Activated T-helper 2 cell treated with anti-CD3 and anti-CD28 coated beads, Interferon-gamma antibody, Interleukin-2, Interleukin-4, amounts not matched to agents 10 μg/mL and 5 μg/mL and 100 μg/mL, durations not matched to agents 14 hours and 24 hours and 36 hours (primary cell): ENCODE measurements at regions not wholly inside any gene's neighbourhood (a gene's known extent, or its start where the extent isn't known, plus 50 kb on each side); places are given as distances from the start of the nearest gene placed in this dataset.

Source experiments
- DNase-seq: peaks from one replicate; pipeline ENCODE4 v3.0.0; 2021; ENCODE audit warnings: low spot score
- H3K27ac Mint-ChIP-seq: one replicate; pipeline ENCODE4 v1.8.0; 2021; ENCODE audit warnings: mixed read lengths
- H3K27me3 Mint-ChIP-seq: one replicate; pipeline ENCODE4 v1.8.0; 2021; ENCODE audit warnings: low read depth, mixed read lengths
- H3K36me3 Mint-ChIP-seq: one replicate; pipeline ENCODE4 v1.8.0; 2021; ENCODE audit warnings: low read depth, mixed read lengths
- H3K4me1 Mint-ChIP-seq: one replicate; pipeline ENCODE4 v1.8.0; 2021; ENCODE audit warnings: low read depth, mixed read lengths
- H3K4me3 Mint-ChIP-seq: one replicate; pipeline ENCODE4 v1.8.0; 2021; ENCODE audit warnings: low read depth, mild to moderate bottlenecking, moderate library complexity, mixed read lengths
- H3K9me3 Mint-ChIP-seq: one replicate; pipeline ENCODE4 v1.8.0; 2021; ENCODE audit warnings: mixed read lengths
- intact Hi-C: fragments of 100-400 bp; cut with micrococcal nuclease; formaldehyde crosslinking; loops from one replicate; pipeline ENCODE4 v1.15.1; 2023

- intact Hi-C loops = no loop called here
- H3K27me3 Mint-ChIP-seq = peaks cover 11% of the 10 kb centered on the region
- H3K4me1 Mint-ChIP-seq = no peaks in the 10 kb centered on the region
- no peaks in the 10 kb centered on the region for H3K9me3 Mint-ChIP-seq
- no peak overlapping the region for H3K4me3 Mint-ChIP-seq
- no peak for DNase-seq
- no peak overlapping the region for H3K27ac Mint-ChIP-seq
- no peaks in the 10 kb centered on the region for H3K36me3 Mint-ChIP-seq
Observed at GRCh38 chr15:39360452-39360851, 220.4 kb upstream of the THBS1 start.

DNA sequence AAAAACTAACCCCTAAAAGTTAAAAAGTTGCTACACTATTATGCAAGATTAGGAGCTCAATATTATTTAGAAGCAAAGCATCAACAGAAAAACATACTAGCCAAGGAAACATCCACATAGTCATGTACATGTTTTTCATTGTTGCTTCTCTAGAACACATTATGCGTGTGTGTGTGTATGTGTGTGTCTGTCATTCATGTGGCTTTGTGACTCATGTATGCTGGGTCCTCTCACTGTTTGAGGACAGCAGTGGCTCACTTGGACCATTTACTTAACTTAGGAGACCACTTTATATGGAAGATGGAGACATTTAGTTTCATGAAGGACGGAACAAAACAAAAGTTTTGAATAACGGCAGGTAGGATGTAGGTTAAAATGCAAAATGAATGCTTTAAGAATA lies 219.4 kb upstream of the THBS1 start:
- no peak overlapping the region for H3K27ac Mint-ChIP-seq
- H3K9me3 Mint-ChIP-seq = no peaks in the 10 kb centered on the region
- no peak overlapping the region for H3K4me3 Mint-ChIP-seq
- peaks cover 11% of the 10 kb centered on the region for H3K27me3 Mint-ChIP-seq
- H3K4me1 Mint-ChIP-seq = no peaks in the 10 kb centered on the region
- no peak for DNase-seq
- H3K36me3 Mint-ChIP-seq = no peaks in the 10 kb centered on the region
- intact Hi-C loops = no loop called here

DNA sequence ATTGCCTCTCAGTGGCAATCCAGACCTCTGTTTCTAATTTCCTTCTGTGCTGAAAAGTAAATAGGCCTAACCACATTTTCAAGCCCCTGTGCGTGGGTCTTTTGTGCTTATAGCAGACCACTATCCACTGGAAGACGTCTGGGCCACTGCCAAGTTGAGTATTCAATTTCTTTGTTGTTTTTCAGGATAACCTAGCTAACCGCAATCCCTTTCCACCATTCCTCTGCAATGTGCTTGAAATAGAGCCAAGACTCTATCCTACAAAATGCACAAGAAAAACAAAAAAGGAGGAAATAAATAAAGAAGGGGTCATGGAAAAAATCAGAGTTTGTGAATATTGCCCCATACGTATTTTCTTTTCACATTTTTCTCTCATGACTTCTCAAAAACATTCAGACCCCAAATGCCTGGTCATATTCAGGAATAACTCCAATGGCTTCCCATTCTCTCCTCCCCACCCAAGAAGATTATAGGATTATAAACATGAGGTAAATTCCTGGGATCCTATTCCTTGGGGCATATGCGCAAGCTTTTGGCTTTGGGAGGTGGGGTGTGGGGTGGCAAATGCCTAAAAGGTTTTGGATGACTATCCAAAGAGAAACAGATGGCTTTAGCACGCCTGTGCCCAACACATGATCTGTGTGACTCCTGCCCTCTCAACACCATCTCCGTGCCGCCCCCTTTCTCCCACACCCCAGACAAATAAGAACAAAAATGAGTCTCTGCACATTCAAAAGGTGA lies 217.9 kb upstream of the THBS1 start:
- intact Hi-C loops = no loop called here
- Mint-ChIP-seq H3K9me3 (no peaks in the 10 kb centered on the region), H3K27me3 (peaks cover 9% of the 10 kb centered on the region), H3K36me3 (no peaks in the 10 kb centered on the region), H3K4me1 (no peaks in the 10 kb centered on the region), H3K4me3 (no peak overlapping the region), H3K27ac (no peak overlapping the region)
- DNase-seq = no peak

DNA sequence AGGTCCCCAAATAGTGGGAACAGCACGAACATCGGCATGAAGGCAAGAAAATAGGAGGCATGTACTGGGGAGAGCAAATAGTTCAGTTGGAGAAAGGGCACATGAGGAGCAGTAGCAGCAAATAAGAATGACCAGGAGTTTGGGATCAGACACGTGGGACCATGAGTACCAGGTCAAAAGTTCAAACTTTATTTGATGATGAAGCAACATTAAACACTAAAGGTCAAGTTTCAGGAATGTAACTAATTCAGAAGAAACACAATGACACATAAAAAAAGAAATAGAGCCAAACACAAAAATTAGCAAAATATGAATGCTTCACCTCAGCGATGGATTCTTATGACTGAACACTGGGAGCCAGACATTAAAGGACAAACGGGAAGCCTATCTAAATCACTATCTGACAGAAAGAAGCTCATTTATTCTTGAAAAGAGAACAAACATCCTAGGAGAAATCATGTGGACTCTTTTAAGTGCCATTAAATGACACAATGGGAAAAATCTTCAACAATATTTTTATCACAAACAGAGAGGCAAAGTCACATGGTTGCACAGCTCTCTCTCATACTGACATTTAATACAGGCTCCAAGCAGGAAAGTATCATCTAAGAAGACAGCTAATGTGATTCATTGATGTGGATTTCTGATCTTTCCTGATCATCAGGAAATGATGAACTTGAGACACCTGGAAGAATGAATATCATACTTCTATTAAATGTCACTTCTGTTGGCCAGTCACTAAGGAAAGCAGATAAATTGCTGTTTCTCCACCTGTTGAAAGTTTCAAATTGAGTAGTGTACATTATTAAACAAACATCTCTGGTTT lies 216.9 kb upstream of the THBS1 start:
- DNase-seq = no peak
- H3K27me3 Mint-ChIP-seq = peaks cover 9% of the 10 kb centered on the region
- H3K36me3 Mint-ChIP-seq = no peaks in the 10 kb centered on the region
- intact Hi-C loops = no loop called here
- no peaks in the 10 kb centered on the region for H3K4me1 Mint-ChIP-seq
- no peak overlapping the region for H3K27ac Mint-ChIP-seq
- no peak overlapping the region for H3K4me3 Mint-ChIP-seq
- no peaks in the 10 kb centered on the region for H3K9me3 Mint-ChIP-seq

- Mint-ChIP-seq H3K27ac (no peak overlapping the region), H3K4me3 (no peak overlapping the region), H3K9me3 (no peaks in the 10 kb centered on the region), H3K27me3 (peaks cover 4% of the 10 kb centered on the region), H3K36me3 (no peaks in the 10 kb centered on the region), H3K4me1 (no peaks in the 10 kb centered on the region)
- intact Hi-C loops = no loop called here
- no peak for DNase-seq
Observed at GRCh38 chr15:39364721-39365120, 216.2 kb upstream of the THBS1 start.

- H3K9me3 Mint-ChIP-seq = no peaks in the 10 kb centered on the region
- H3K4me3 Mint-ChIP-seq = no peak overlapping the region
- H3K27ac Mint-ChIP-seq = no peak overlapping the region
- H3K27me3 Mint-ChIP-seq = peaks cover 4% of the 10 kb centered on the region
- intact Hi-C loops = no loop called here
- no peaks in the 10 kb centered on the region for H3K36me3 Mint-ChIP-seq
- no peak for DNase-seq
- no peaks in the 10 kb centered on the region for H3K4me1 Mint-ChIP-seq
Observed at GRCh38 chr15:39365161-39365560, 215.7 kb upstream of the THBS1 start.

DNA sequence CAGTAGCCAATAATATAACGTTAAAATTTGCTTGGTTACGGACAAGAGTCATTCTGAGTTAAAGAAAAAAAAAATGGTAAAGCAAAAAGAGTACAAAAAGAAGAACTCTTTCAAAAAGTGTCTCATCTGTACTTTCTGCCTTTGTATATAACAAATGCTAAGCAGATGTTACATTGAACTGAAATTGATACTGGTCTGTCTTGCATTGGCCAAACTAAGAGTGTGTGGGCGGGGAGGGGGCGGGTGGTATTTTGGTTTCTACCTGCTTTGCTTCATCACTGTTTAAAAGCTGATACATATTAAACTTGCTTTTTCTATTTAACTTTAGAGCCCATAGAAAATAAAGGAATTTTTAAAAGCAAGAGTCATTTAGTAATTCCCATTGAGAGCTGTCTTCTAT lies 215.0 kb upstream of the THBS1 start:
- Mint-ChIP-seq H3K36me3 (no peaks in the 10 kb centered on the region), H3K27ac (no peak overlapping the region), H3K27me3 (peaks cover 4% of the 10 kb centered on the region), H3K9me3 (no peaks in the 10 kb centered on the region), H3K4me1 (no peaks in the 10 kb centered on the region), H3K4me3 (no peak overlapping the region)
- intact Hi-C loops = no loop called here
- no peak for DNase-seq

GRCh38 chr15:39367596-39367995 lies 213.3 kb upstream of the THBS1 start:
- intact Hi-C loops = no loop called here
- Mint-ChIP-seq H3K27me3 (peaks cover 2% of the 10 kb centered on the region), H3K9me3 (no peaks in the 10 kb centered on the region), H3K4me3 (no peak overlapping the region), H3K36me3 (no peaks in the 10 kb centered on the region), H3K4me1 (no peaks in the 10 kb centered on the region), H3K27ac (no peak overlapping the region)
- DNase-seq = no peak

DNA sequence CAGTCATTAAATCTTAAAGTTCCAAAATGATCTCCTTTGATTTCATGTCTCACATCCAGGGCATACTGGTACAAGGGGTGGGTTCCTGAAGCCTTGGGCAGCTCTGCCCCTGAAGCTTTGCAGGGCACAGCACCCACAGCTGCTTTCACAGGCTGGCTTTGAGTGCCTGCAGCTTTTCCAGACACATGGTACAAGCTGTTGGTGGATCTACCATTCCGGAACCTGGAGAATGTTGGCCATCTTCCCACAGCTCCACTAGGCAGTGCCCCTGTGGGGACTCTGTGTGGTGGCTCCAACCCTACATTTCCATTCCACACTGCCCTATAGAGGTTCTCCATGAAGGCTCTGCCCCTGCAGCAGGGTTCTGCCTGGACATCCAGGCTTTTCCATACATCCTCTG lies 211.1 kb upstream of the THBS1 start:
- no peaks in the 10 kb centered on the region for H3K36me3 Mint-ChIP-seq
- H3K9me3 Mint-ChIP-seq = no peaks in the 10 kb centered on the region
- no peak for DNase-seq
- no peaks in the 10 kb centered on the region for H3K4me1 Mint-ChIP-seq
- H3K27me3 Mint-ChIP-seq = peaks cover 5% of the 10 kb centered on the region
- H3K27ac Mint-ChIP-seq = no peak overlapping the region
- intact Hi-C loops = no loop called here
- no peak overlapping the region for H3K4me3 Mint-ChIP-seq

DNA sequence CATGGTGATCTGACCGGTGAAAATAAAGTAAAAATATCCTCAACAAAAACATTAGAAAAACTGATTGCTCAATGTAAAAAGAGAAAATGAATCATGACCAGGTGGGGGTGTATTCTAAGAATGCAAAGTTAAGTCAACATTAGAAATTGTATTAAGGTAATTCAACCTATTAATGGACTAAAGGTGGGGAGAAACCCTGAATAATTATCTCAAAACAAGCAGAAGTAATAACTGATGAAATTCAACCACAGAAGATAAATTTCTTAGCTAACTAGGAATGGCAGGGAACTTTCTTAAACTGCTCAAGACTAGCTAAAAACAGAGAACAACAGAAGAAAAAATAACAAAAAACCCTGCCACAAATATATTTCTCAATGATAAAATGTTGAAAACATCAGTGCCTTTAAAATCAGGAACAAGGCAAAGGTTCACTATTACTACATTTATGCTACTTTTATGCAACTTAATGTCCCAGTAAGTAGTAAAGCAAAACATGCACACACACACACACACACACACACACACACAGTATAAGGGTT lies 204.4 kb upstream of the THBS1 start:
- peaks cover 24% of the 10 kb centered on the region for H3K27me3 Mint-ChIP-seq
- no peak overlapping the region for H3K27ac Mint-ChIP-seq

GRCh38 chr15:39381517-39381916 lies 199.4 kb upstream of the THBS1 start:
- Mint-ChIP-seq H3K36me3 (no peaks in the 10 kb centered on the region), H3K27me3 (peaks cover 24% of the 10 kb centered on the region), H3K4me3 (no peak overlapping the region), H3K27ac (no peak overlapping the region), H3K4me1 (no peaks in the 10 kb centered on the region), H3K9me3 (no peaks in the 10 kb centered on the region)
- intact Hi-C loops = no loop called here
- no peak for DNase-seq

More for the DNA sequence above, 204.4 kb upstream of the THBS1 start:
- intact Hi-C loops = no loop called here
- Mint-ChIP-seq H3K36me3 (no peaks in the 10 kb centered on the region), H3K4me3 (no peak overlapping the region), H3K4me1 (no peaks in the 10 kb centered on the region), H3K9me3 (no peaks in the 10 kb centered on the region)
- DNase-seq = no peak

GRCh38 chr15:39388118-39388517 lies 192.8 kb upstream of the THBS1 start:
- intact Hi-C loops = no loop called here
- Mint-ChIP-seq H3K4me3 (no peak overlapping the region), H3K27ac (no peak overlapping the region), H3K36me3 (no peaks in the 10 kb centered on the region), H3K4me1 (no peaks in the 10 kb centered on the region), H3K9me3 (no peaks in the 10 kb centered on the region), H3K27me3 (peaks cover 17% of the 10 kb centered on the region)
- no peak for DNase-seq

DNA sequence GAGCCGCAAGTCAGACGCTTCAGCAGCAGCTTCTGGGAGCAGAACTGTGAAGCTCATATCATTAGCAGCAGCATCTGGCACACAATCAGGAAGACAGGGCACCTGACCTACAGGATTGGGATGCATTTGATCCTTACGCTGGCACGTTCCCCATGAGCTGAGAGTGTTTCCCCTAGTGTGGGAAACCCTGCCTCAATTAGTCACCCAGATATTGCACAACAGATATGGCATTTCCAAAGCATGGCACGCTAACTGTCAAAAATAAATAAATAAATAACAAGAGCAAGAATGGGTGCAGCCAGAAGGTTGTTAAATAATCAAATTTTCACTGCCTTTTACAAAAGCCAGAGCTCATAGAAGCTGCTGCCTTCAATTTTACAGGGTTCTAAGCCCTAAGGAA lies 189.6 kb upstream of the THBS1 start:
- Mint-ChIP-seq H3K27ac (no peak overlapping the region), H3K9me3 (no peaks in the 10 kb centered on the region), H3K4me3 (no peak overlapping the region), H3K4me1 (peaks cover 5% of the 10 kb centered on the region), H3K27me3 (peaks cover 23% of the 10 kb centered on the region), H3K36me3 (no peaks in the 10 kb centered on the region)
- intact Hi-C loops = no loop called here
- DNase-seq = no peak
